Neural cell (in vitro differentiated cells): ENCODE measurements at regions not wholly inside any gene's neighbourhood (a gene's known extent, or its start where the extent isn't known, plus 50 kb on each side); places are given as distances from the start of the nearest gene placed in this dataset.

Experiments
- H2AFZ ChIP-seq: fragments of 200-600, 300-800 bp; sonication (generic), shearing (Covaris generic); 2 replicates; pipeline ENCODE4 v1.6.0; 2014; ENCODE audit warnings: low read depth, mild to moderate bottlenecking, antibody characterized with exemption, low read length, moderate library complexity
- H3F3A ChIP-seq: fragments of 200-600 bp; shearing (Covaris generic); 2 replicates; pipeline ENCODE4 v1.6.1; 2016; ENCODE audit warnings: mild to moderate bottlenecking, moderate library complexity, mixed read lengths, antibody characterized with exemption, low read length; ENCODE audit not compliant: insufficient read depth, poor library complexity, severe bottlenecking
- H3K27ac ChIP-seq: fragments of 200-600, 300-800 bp; sonication (generic), shearing (Covaris generic); 2 replicates; pipeline ENCODE4 v1.5.1; 2014; ENCODE audit warnings: mild to moderate bottlenecking, low read length, moderate library complexity
- H3K27me3 ChIP-seq: fragments of 300-800, 200-600 bp; sonication (generic), shearing (Covaris generic); 2 replicates; pipeline ENCODE4 v1.6.0; 2014; ENCODE audit warnings: mild to moderate bottlenecking, low read depth, low read length, moderate library complexity; ENCODE audit not compliant: insufficient read depth
- H3K36me3 ChIP-seq: fragments of 300-800, 200-600 bp; sonication (generic), shearing (Covaris generic); 2 replicates; pipeline ENCODE4 v1.5.1; 2014; ENCODE audit warnings: mild to moderate bottlenecking, antibody characterized with exemption, low read length, moderate library complexity; ENCODE audit not compliant: insufficient read depth
- H3K4me2 ChIP-seq: fragments of 300-800, 200-600 bp; sonication (generic), shearing (Covaris generic); 2 replicates; pipeline ENCODE4 v1.6.0; 2014; ENCODE audit warnings: mild to moderate bottlenecking, low read length
- H3K4me3 ChIP-seq: fragments of 300-800, 200-600 bp; sonication (generic), shearing (Covaris generic); 2 replicates; pipeline ENCODE4 v1.5.1; 2014; ENCODE audit warnings: mild to moderate bottlenecking, low read length, moderate library complexity
- H3K79me2 ChIP-seq: fragments of 200-600 bp; shearing (Covaris generic); replicated peaks from 2 replicates; pipeline ENCODE4 v1.6.0; 2014; ENCODE audit warnings: mild to moderate bottlenecking, low read length, moderate library complexity; ENCODE audit not compliant: insufficient read depth
- H3K9ac ChIP-seq: fragments of 300-800, 200-600 bp; sonication (generic), shearing (Covaris generic); 2 replicates; pipeline ENCODE4 v1.6.1; 2016; ENCODE audit warnings: mild to moderate bottlenecking, low read length, mixed read lengths
- H3K9me2 ChIP-seq: fragments of 200-600 bp; shearing (Covaris generic); 2 replicates; pipeline ENCODE4 v1.6.1; 2016; ENCODE audit warnings: mild to moderate bottlenecking, low read length, mixed read lengths; ENCODE audit not compliant: insufficient read depth
- H3K9me3 ChIP-seq: fragments of 200-600, 300-800 bp; sonication (generic), shearing (Covaris generic); 2 replicates; pipeline ENCODE4 v1.6.1; 2016; ENCODE audit warnings: mild to moderate bottlenecking, mixed run types, low read length, moderate library complexity, mixed read lengths
- H4K20me1 ChIP-seq: fragments of 200-600 bp; shearing (Covaris generic); 2 replicates; pipeline ENCODE4 v1.6.1; 2016; ENCODE audit warnings: mild to moderate bottlenecking, mixed run types; ENCODE audit not compliant: insufficient read depth
- EP300 ChIP-seq: fragments of 450-650 bp; conservative IDR thresholded peaks from 2 replicates; pipeline ENCODE4 v1.6.1; 2014; ENCODE audit warnings: antibody characterized with exemption, mild to moderate bottlenecking, moderate library complexity; ENCODE audit not compliant: poor library complexity, severe bottlenecking
- EZH2 ChIP-seq: fragments of 200-600, 300-800 bp; shearing (Covaris generic), sonication (generic); IDR thresholded peaks from 2 replicates; pipeline ENCODE4 v1.6.1; 2014; ENCODE audit warnings: antibody characterized with exemption, low read length, borderline replicate concordance, mild to moderate bottlenecking; ENCODE audit not compliant: insufficient read depth, poor library complexity, severe bottlenecking
- MXI1 ChIP-seq: fragments of 450-650 bp; conservative IDR thresholded peaks from 2 replicates; pipeline ENCODE4 v1.6.1; 2014; ENCODE audit warnings: antibody characterized with exemption, mild to moderate bottlenecking; ENCODE audit not compliant: poor library complexity, severe bottlenecking
- POLR2AphosphoS5 ChIP-seq: IDR thresholded peaks from 2 replicates; pipeline ENCODE4 v1.6.1; 2012
- RAD21 ChIP-seq: fragments of 450-650 bp; conservative IDR thresholded peaks from 2 replicates; pipeline ENCODE4 v1.6.1; 2014; ENCODE audit warnings: antibody characterized with exemption, mild to moderate bottlenecking, moderate library complexity
- REST ChIP-seq: IDR thresholded peaks from 2 replicates; pipeline ENCODE4 v1.6.1; 2012; ENCODE audit warnings: borderline replicate concordance
- SMC3 ChIP-seq: fragments of 450-650 bp; conservative IDR thresholded peaks from 2 replicates; pipeline ENCODE4 v1.6.1; 2014; ENCODE audit warnings: antibody characterized with exemption, mild to moderate bottlenecking, moderate library complexity; ENCODE audit not compliant: poor library complexity
- TAF1 ChIP-seq: IDR thresholded peaks from 2 replicates; pipeline ENCODE4 v1.6.1; 2012; ENCODE audit warnings: low read depth
- TF ChIP-seq, protein P1 (sequence below): fragments of 450-650 bp; IDR thresholded peaks from 2 replicates; pipeline ENCODE4 v1.5.1; 2014; ENCODE audit warnings: antibody characterized with exemption, mild to moderate bottlenecking, moderate library complexity; ENCODE audit not compliant: poor library complexity, severe bottlenecking

DNA sequence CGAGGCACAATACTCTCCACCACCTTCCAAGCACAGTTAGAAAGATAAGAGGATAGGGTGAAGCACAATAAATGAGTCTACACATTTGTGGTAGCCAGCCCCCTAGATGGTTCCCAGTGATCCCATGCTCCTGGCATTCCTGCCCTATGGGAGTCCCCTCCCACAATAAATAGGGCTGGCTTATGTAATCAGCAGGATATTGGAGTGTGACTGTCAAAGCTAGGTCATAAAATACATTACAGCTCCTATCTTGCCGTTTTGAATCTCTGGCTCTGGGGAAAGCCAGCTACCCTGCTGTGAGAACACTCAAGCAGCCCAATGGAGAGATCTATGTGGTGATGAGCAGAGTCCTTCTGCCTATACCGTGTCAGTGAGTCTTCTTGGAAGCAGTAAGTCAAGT, 198.7 kb upstream of the NOCT start:
- H4K20me1 ChIP-seq = no peaks in the 10 kb centered on the region
- no peaks in the 10 kb centered on the region for H3K9me3 ChIP-seq
- no peak overlapping the region for H2AFZ ChIP-seq
- no peak overlapping the region for H3K9ac ChIP-seq
- no peaks in the 10 kb centered on the region for H3K27me3 ChIP-seq
- H3F3A ChIP-seq = no peaks in the 10 kb centered on the region
- H3K4me3 ChIP-seq = no peak overlapping the region
- no peaks in the 10 kb centered on the region for H3K79me2 ChIP-seq
- H3K9me2 ChIP-seq = no peaks in the 10 kb centered on the region
- H3K27ac ChIP-seq = no peak overlapping the region
- no peaks in the 10 kb centered on the region for H3K36me3 ChIP-seq
- H3K4me2 ChIP-seq = no peak overlapping the region
- TF ChIP-seq POLR2AphosphoS5 (no peak), RAD21 (no peak), SMC3 (no peak), REST (no peak), MXI1 (no peak), EZH2 (no peak), TAF1 (no peak), EP300 (no peak)
- TF ChIP-seq, protein P1, sequence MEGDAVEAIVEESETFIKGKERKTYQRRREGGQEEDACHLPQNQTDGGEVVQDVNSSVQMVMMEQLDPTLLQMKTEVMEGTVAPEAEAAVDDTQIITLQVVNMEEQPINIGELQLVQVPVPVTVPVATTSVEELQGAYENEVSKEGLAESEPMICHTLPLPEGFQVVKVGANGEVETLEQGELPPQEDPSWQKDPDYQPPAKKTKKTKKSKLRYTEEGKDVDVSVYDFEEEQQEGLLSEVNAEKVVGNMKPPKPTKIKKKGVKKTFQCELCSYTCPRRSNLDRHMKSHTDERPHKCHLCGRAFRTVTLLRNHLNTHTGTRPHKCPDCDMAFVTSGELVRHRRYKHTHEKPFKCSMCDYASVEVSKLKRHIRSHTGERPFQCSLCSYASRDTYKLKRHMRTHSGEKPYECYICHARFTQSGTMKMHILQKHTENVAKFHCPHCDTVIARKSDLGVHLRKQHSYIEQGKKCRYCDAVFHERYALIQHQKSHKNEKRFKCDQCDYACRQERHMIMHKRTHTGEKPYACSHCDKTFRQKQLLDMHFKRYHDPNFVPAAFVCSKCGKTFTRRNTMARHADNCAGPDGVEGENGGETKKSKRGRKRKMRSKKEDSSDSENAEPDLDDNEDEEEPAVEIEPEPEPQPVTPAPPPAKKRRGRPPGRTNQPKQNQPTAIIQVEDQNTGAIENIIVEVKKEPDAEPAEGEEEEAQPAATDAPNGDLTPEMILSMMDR = no peak

GRCh38 chr4:138815811-138816210, 199.8 kb upstream of the NOCT start:
- TF ChIP-seq EZH2 (no peak), REST (no peak), RAD21 (no peak), EP300 (no peak), POLR2AphosphoS5 (no peak), SMC3 (no peak), TAF1 (no peak), MXI1 (no peak)
- TF ChIP-seq, protein P1 = no peak
- Histone ChIP-seq H3F3A (no peaks in the 10 kb centered on the region), H3K4me2 (no peak overlapping the region), H2AFZ (no peak overlapping the region), H3K79me2 (no peaks in the 10 kb centered on the region), H3K9me2 (no peaks in the 10 kb centered on the region), H3K27me3 (no peaks in the 10 kb centered on the region), H3K4me3 (no peak overlapping the region), H4K20me1 (no peaks in the 10 kb centered on the region), H3K27ac (no peak overlapping the region), H3K36me3 (no peaks in the 10 kb centered on the region), H3K9me3 (no peaks in the 10 kb centered on the region), H3K9ac (no peak overlapping the region)
